ENCODE measurements at regions not wholly inside any gene's neighbourhood (a gene's known extent, or its start where the extent isn't known, plus 50 kb on each side); places are given as distances from the start of the nearest gene placed in this dataset.

DNA sequence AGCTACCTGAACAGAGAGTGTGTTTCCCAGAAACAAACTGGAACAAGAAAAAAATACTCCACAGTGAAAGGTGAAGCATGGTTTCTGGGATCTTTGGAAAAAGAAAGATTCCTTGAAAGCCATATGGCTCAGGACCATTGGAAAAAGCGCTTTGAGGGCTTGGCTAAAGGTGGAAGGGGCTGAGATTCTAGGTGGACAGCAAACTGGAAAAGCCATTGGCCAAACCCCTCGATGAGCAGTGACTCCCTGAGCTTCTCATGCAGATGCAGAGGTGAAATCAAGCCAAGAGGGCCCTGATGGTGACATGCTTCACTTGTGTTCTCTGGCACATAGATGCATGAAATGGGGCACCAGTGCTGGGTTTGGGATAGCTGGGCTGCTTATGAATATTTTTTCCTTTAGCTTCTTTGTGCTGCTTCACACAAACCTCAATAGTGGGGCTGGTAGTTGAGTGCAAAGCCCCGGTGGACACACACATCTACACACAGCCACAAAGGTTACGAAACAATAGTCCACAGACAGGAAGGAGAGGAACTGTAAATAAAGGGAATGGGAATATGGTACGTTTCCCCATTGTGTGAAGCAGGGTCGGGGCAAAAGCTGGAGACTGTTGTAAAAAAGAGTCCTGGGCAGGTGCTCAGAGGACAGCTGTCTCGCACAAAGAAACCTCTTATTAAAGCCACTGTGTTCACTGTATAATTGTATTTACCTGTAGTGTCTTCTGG, 117.8 kb downstream of the FOXA2 start:
- no peak for TF ChIP-seq ZNF274 (IDR thresholded peaks at IDR 0.05; ENCODE audit: low read depth, low read length)
- H3K4me3 ChIP-seq (ENCODE audit: low read length) = no peak overlapping the region

DNA sequence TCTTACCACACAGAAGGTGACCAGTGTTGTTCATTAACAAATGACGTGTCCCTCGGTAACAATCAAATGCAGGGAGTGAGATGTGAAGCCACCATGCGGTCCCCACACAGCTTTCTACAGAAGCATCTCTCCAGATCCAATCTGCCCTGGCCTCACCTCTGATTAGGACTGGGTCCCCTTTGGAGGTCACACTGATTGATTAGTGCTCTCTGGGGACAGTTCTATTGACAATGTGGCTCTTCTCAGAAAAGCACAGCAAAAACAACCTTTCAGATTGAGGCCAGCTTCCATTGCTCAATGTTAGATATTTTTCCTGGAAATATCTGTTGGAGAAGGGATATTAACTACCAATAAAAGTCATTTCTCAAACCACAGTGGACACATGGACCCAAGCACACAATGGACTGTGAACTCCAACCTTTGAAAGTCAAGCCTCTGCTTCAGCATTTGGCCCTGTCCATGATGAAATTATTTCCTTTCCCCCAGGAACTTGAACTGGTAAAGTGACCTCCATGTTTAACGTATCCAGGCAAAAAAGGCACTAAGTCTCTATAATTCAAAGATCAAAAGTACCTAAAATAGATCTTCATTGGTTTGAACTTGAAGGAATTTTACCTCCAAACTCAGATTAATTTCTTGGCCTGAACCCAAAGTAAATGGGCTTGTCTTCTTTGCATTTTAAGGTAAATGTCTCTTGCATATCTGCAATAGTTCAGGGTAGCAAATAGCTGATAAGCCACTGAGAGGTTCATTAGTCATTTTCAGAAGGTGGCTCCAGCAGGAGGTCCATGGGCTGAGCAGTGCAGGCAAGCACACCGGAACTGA, 118.5 kb downstream of the FOXA2 start:
- TF ChIP-seq ZNF274 (IDR thresholded peaks at IDR 0.05; ENCODE audit: low read depth, low read length) = no peak
- H3K4me3 ChIP-seq (ENCODE audit: low read length) = no peak overlapping the region

DNA sequence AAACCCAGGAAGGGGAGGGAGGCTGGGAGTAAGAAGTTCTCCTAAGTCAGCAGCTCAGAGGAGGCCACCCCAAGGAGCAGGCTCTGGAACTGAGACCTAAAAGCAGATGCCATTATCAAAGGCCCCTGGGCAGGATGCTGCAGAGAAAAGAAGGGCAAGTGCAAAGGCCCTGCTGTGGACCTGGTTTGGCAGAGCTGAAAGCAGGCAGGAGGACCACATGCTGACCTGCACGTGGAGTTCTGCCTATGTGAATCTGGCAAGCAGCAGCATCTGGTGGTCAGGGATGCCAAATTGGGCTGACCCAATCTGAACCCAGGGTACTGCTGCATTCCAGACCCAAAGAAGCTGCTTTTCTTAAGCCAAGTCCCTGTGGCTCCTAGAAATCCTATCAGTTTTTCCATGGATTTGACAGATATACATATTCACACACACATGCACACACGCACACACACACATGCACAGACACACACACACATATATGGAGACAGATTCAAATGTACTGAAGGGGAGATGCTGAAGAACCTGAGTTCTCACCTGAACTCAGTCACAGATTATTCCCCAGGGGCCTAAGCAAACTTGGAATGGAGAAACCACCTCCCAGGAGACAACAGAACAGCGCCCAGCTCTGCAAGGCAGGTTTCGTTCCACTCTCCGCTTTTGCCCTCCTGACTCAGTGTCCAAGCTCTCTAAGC, 119.9 kb downstream of the FOXA2 start:
- no peak for TF ChIP-seq ZNF274 (IDR thresholded peaks at IDR 0.05; ENCODE audit: low read depth, low read length)
- no peak overlapping the region for H3K4me3 ChIP-seq (ENCODE audit: low read length)

DNA sequence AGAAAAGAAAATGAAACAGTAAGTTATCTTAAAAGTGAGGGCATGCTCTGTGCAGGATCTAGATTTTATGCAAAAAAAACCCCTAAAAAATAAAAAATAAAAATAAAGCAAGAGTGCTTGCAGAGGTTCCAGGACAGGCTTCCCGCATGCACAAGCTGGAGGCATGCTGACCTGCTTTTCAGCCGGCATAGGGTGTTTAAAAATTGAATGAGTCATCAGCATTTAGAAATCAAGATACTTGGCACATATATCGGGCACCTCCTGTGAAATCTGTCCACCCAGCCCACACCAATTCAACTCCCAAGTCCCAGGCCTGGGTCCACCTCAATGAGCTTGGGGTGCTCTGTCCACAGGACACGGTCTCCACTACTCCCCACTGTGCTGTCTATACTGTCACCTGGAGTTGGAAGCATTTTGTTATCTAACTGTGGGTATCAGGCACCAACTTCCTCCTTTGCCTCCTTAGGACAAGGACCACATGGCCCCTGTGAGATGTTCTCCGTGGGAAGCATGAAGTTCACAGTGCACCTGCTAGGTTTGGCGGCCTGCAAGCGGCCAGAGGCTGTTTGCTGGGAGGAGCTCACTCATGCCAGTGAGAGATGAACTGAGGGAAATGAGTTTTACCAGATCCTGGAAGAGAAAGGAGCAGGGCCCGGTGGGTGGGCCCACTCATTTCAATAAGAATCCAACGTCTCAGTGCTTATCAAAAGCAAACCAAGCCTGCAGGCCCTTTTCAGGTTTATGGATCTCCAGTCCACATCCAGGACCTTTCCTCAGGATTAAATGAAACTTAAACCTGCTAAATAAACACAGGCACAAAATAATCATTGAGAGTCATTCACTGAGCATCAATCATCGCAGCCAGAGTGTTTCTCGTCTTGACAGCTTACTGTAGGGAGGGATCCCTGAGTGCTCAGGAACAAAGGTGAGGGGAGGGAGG, 121.1 kb downstream of the FOXA2 start:
- TF ChIP-seq ZNF274 (IDR thresholded peaks at IDR 0.05; ENCODE audit: low read depth, low read length) = no peak
- H3K4me3 ChIP-seq (ENCODE audit: low read length) = no peak overlapping the region

DNA sequence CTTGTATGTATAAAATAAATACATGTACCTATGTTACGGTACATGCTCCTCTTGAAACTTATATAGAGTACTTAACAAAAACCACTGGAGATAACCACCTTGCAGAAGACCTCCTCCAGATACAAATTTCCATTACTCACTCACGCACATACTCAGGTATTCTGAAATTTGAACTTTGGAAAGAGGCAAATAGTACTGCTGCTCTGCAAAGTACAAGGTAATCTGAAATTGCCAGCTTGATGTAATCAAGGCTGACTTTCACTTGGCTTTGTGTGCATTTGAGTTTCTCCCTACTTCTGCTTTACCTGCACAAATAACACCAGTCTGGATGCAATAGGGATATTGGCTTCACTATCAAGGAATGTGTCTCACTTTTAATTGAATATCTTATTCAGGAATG, 123.6 kb downstream of the FOXA2 start:
- no peak for TF ChIP-seq ZNF274 (IDR thresholded peaks at IDR 0.05; ENCODE audit: low read depth, low read length)
- no peak overlapping the region for H3K4me3 ChIP-seq (ENCODE audit: low read length)

DNA sequence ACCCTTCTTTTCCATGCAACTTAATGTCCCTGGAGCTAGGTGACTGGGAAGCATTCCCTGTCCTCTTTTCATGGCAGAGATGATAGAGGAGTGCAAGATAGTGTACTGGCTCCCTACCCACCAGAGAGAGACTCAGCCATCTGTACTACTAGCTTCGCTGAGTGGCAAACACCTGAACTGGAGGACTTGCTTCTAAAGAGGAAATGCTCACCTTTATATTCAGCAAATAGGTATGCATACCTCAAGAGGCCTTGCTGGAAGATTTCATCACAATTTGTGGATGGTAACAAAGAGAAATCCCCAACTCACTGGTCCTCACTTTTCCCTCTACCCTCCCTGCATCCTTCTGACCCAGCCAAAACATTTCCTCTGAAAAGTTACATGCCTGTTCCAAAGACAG, 124.1 kb downstream of the FOXA2 start:
- no peak overlapping the region for H3K4me3 ChIP-seq (ENCODE audit: low read length)
- TF ChIP-seq ZNF274 (IDR thresholded peaks at IDR 0.05; ENCODE audit: low read depth, low read length) = no peak

DNA sequence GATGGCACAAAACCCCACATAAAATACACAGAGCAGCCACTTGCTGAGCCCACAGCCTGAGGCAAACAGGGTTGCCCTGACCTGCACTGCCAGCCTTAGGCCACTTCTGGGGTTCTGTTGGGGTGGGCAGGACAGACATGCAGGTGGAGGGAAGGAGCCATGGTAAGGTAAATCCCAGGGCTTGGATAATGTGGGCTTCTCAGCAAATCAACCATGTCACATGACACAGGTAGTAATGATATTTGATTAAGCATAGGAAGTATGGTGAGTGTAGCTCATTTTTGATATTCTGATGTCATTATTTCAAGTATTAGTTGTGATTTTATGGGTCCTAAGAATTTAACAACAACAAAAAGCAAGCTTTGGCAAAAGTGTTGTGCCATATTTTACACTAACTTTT, 124.6 kb downstream of the FOXA2 start:
- TF ChIP-seq ZNF274 (IDR thresholded peaks at IDR 0.05; ENCODE audit: low read depth, low read length) = no peak
- no peak overlapping the region for H3K4me3 ChIP-seq (ENCODE audit: low read length)

DNA sequence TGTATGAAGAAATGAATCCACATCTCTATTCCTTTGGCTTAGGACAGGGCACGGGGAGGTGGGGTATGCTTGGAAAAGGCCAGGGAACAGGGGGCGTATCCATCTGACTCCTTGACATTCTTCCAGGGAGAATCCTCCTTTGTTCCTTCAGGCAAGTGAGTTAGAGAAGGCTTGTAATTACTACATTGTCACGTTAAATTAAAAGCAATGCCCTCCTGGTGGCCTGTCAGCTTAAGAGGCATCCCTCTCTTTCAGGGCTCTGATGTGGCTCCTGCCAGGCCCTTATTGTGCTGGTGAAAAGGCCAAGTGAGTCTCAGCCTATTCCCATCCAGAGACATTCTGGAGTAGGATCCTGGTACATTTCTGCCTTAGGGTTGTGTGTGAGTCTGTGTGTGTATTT, 128.3 kb downstream of the FOXA2 start:
- H3K4me3 ChIP-seq (ENCODE audit: low read length) = no peak overlapping the region
- TF ChIP-seq ZNF274 (IDR thresholded peaks at IDR 0.05; ENCODE audit: low read depth, low read length) = no peak

DNA sequence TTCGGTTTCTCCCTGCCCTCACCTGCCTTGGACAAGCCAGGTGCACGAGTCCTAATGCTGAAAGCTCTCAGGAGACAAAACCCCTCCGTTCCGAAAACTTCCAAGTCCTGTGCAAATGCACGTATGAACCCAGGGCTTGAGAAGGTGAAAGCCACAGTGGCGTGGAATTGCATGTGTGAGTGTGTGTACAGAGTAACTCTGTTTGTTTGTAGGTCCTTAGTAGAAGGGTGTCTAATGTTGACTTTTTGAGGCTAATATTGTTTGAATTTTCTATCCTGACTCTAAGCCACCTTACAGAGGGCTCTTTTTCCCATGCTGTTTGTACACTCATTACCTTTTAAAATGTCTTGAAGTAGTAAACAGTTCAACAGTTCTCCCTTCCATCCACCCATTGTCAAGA, 129.1 kb downstream of the FOXA2 start:
- no peak overlapping the region for H3K4me3 ChIP-seq (ENCODE audit: low read length)
- no peak for TF ChIP-seq ZNF274 (IDR thresholded peaks at IDR 0.05; ENCODE audit: low read depth, low read length)

DNA sequence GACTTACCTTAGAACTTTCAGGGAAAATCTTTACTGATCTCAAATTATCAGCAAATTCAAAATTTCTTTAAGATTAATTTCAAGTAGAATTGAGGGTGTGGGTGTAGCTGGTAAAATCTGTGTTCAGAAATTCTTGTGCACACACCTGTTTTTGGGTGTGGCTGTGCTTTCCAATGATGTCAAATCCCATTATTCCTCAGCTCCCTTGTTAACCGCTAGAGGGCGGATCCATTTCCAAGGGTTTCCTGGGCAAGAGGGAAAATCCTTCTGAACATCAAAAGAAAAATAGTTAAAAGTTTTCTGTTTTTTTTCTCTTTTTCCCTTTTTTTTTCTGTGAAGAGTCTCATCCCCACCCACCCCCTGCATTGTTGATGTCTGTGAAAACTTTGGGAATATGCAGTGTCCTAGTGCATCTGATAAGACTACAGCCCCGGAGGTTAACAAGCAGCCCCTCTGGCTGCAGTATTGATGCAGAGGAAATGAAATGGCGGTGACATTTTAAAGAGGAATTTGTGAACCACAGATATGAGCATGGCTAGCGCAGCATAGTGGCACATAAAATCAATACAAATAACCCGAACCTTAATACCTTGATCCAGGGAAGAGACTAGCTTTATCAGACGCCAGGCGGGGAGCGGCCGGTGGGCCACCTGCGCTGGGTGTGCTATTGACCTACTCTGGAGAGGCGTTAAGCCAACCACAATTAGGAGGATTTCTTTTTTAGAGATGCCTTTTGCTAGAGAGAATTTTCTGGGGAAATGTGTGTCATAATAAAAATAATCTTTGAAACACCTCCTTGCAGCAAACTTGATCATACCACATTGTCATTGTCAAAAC, 130.9 kb downstream of the FOXA2 start:
- no peak overlapping the region for H3K4me3 ChIP-seq (ENCODE audit: low read length)
- TF ChIP-seq ZNF274 (IDR thresholded peaks at IDR 0.05; ENCODE audit: low read depth, low read length) = no peak

DNA sequence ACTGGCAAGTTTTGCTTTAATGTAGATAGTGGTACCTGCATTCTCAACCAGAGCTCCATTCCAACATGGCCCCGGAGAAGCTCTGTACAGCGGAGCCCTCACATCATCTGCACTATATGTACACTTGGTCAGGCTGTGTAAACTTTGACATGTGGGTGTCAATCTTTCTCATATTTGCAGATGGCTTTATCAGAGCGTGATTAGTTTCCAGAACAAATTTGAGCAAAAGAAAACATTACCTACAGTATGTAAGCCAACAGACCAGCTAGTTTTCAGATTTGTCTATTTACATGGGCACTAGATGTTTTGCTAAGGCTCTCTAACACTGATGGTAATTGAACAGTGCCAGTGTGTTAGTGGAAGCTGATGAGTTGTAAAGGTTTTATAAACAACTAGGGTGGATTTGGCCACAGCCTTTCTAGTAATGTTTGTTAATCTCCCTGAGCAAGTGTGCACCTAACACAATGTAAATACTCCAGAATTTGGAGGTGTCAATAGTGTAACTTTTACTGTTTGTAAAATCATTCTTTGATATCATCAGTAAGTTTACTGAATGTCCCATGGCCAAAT, 131.8 kb downstream of the FOXA2 start:
- TF ChIP-seq ZNF274 (IDR thresholded peaks at IDR 0.05; ENCODE audit: low read depth, low read length) = no peak
- H3K4me3 ChIP-seq (ENCODE audit: low read length) = no peak overlapping the region

DNA sequence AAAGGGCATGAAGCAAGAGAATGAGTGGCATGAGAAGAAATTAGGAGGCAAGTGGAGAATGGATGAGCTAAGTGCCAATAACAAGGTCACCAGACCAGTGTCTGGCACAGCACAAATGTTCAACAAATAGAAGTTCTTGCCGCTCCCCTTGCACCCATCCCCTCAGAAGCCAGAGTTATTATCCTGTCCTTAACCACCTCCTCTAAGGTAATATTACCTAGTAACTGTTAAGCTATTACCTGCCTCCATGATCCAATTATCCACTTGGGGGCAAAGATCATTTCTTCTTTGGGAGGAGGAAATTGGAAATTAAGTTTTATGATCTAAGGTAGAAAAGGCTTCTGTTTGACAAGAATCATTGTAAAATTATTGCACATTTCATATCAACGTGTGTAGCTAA, 133.8 kb downstream of the FOXA2 start:
- no peak overlapping the region for H3K4me3 ChIP-seq (ENCODE audit: low read length)
- no peak for TF ChIP-seq ZNF274 (IDR thresholded peaks at IDR 0.05; ENCODE audit: low read depth, low read length)
